Gastroesophageal sphincter (tissue), 3 donors: ENCODE measurements at regions not wholly inside any gene's neighbourhood (a gene's known extent, or its start where the extent isn't known, plus 50 kb on each side); places are given as distances from the start of the nearest gene placed in this dataset.

Experiments used
- CTCF ChIP-seq, 4 experiments: fragments of 200-600 bp in 2 of 4; fragments of 450-650 bp in 2 of 4; sonication (generic) in 1 of 4; IDR thresholded peaks; one replicate each; pipeline ENCODE4 v1.5.1; 2017 to 2019; ENCODE audit warnings: antibody characterized with exemption in 4 of 4, mild to moderate bottlenecking in 2 of 4, moderate library complexity in 2 of 4
- EP300 ChIP-seq: sonication (generic); formaldehyde crosslinking; IDR thresholded peaks from one replicate; pipeline ENCODE4 v1.6.1; 2017; ENCODE audit warnings: antibody characterized with exemption, mild to moderate bottlenecking
- POLR2A ChIP-seq, 2 donors: fragments of 450-650 bp; IDR thresholded peaks; one replicate each; pipeline ENCODE4 v1.6.1; 2017; ENCODE audit warnings: antibody characterized with exemption in 2 of 2, mild to moderate bottlenecking in 2 of 2, moderate library complexity in 1 of 2
- POLR2AphosphoS5 ChIP-seq: sonication (generic); formaldehyde crosslinking; IDR thresholded peaks from one replicate; pipeline ENCODE4 v1.6.1; 2017; ENCODE audit warnings: antibody characterized with exemption

DNA sequence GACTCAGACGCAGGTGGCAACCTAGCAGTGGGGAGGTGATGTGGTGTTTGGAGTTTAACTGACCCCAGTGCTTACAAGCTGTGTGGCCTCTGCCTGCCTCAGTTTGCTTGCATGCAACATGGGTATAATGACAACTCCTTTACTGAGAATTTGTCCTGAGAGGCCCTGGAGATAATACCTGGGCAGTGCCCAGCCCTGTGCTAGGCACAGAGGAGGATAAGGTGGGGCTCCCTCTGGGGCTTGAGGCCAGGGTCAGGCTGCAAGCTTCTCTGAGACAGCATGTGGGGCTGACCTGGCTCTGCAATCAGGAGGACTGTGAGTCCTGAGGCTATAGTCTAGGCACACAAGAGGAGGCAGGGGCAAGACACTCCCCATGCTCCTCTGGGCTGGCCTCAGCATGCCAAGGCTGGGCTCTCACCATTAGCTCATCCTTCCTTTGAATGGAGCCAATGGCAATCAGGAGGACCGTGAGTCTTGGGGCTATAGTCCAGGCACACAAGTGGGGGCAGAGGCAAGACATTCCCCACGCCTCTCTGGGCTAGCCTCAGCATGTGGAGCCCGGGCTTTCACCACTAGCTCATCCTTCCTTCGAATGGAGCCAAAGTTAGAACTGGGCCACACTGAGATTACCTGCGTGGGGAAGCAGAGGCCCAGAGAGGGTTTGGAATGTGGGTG lies 147.9 kb downstream of the RPS24 start:
- TF ChIP-seq CTCF (IDR thresholded peaks at IDR 0.05), result no peak
- no peak for TF ChIP-seq POLR2AphosphoS5
- no peak for TF ChIP-seq EP300
- no peak for TF ChIP-seq POLR2A (IDR thresholded peaks at IDR 0.05)
